ENCODE measurements at regions not wholly inside any gene's neighbourhood (a gene's known extent, or its start where the extent isn't known, plus 50 kb on each side); places are given as distances from the start of the nearest gene placed in this dataset.

GRCh38 chrX:130994671-130995070 is 63.5 kb upstream of the ARHGAP36 start:
- Histone ChIP-seq H3K79me2 (ENCODE audit: insufficient read depth, low read length) (no peaks in the 10 kb centered on the region), H3K4me2 (ENCODE audit: low read length) (no peak overlapping the region), H3F3A (ENCODE audit: insufficient read depth, low read length) (no peaks in the 10 kb centered on the region), H2AFZ (ENCODE audit: low read length) (no peak overlapping the region), H3K4me1 (ENCODE audit: insufficient read depth, low read length, severe bottlenecking) (no peaks in the 10 kb centered on the region), H3K27me3 (ENCODE audit: insufficient read depth, low read length) (no peaks in the 10 kb centered on the region), H3K4me3 (ENCODE audit: low read depth, low read length, poor library complexity, severe bottlenecking) (no peak overlapping the region), H3K9ac (ENCODE audit: low read length) (no peak overlapping the region), H3K27ac (ENCODE audit: low read depth, low read length, poor library complexity, severe bottlenecking) (no peak overlapping the region), H4K20me1 (ENCODE audit: insufficient read depth, low read length) (no peaks in the 10 kb centered on the region), H3K36me3 (ENCODE audit: insufficient read depth, low read length) (no peaks in the 10 kb centered on the region), H3K9me2 (ENCODE audit: low read depth, low read length) (no peaks in the 10 kb centered on the region), H3K9me3 (ENCODE audit: low read length) (no peaks in the 10 kb centered on the region)
- TF ChIP-seq, protein P1, sequence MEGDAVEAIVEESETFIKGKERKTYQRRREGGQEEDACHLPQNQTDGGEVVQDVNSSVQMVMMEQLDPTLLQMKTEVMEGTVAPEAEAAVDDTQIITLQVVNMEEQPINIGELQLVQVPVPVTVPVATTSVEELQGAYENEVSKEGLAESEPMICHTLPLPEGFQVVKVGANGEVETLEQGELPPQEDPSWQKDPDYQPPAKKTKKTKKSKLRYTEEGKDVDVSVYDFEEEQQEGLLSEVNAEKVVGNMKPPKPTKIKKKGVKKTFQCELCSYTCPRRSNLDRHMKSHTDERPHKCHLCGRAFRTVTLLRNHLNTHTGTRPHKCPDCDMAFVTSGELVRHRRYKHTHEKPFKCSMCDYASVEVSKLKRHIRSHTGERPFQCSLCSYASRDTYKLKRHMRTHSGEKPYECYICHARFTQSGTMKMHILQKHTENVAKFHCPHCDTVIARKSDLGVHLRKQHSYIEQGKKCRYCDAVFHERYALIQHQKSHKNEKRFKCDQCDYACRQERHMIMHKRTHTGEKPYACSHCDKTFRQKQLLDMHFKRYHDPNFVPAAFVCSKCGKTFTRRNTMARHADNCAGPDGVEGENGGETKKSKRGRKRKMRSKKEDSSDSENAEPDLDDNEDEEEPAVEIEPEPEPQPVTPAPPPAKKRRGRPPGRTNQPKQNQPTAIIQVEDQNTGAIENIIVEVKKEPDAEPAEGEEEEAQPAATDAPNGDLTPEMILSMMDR (IDR thresholded peaks at IDR 0.05; ENCODE audit: low read length): peak; percentile 57
- no peak for TF ChIP-seq EZH2 (IDR thresholded peaks at IDR 0.05; ENCODE audit: borderline replicate concordance, low read length)

- Histone ChIP-seq H3K27ac (ENCODE audit: low read depth, low read length, poor library complexity, severe bottlenecking) (no peak overlapping the region), H3K9me3 (ENCODE audit: low read length) (no peaks in the 10 kb centered on the region), H3K4me1 (ENCODE audit: insufficient read depth, low read length, severe bottlenecking) (no peaks in the 10 kb centered on the region), H3F3A (ENCODE audit: insufficient read depth, low read length) (no peaks in the 10 kb centered on the region), H3K4me3 (ENCODE audit: low read depth, low read length, poor library complexity, severe bottlenecking) (no peak overlapping the region), H3K9me2 (ENCODE audit: low read depth, low read length) (no peaks in the 10 kb centered on the region), H3K27me3 (ENCODE audit: insufficient read depth, low read length) (no peaks in the 10 kb centered on the region), H3K9ac (ENCODE audit: low read length) (no peak overlapping the region), H3K79me2 (ENCODE audit: insufficient read depth, low read length) (no peaks in the 10 kb centered on the region), H2AFZ (ENCODE audit: low read length) (no peak overlapping the region), H4K20me1 (ENCODE audit: insufficient read depth, low read length) (no peaks in the 10 kb centered on the region), H3K36me3 (ENCODE audit: insufficient read depth, low read length) (no peaks in the 10 kb centered on the region), H3K4me2 (ENCODE audit: low read length) (no peak overlapping the region)
- TF ChIP-seq, protein P1 (IDR thresholded peaks at IDR 0.05; ENCODE audit: low read length): no peak
- TF ChIP-seq EZH2 (IDR thresholded peaks at IDR 0.05; ENCODE audit: borderline replicate concordance, low read length): no peak
These were observed 62.7 kb upstream of the ARHGAP36 start for GRCh38 chrX:130995439-130995838.

GRCh38 chrX:130997314-130997713 is 60.8 kb upstream of the ARHGAP36 start:
- Histone ChIP-seq H3K79me2 (ENCODE audit: insufficient read depth, low read length) (no peaks in the 10 kb centered on the region), H3K4me1 (ENCODE audit: insufficient read depth, low read length, severe bottlenecking) (no peaks in the 10 kb centered on the region), H3K4me3 (ENCODE audit: low read depth, low read length, poor library complexity, severe bottlenecking) (no peak overlapping the region), H3F3A (ENCODE audit: insufficient read depth, low read length) (no peaks in the 10 kb centered on the region), H4K20me1 (ENCODE audit: insufficient read depth, low read length) (no peaks in the 10 kb centered on the region), H3K9me2 (ENCODE audit: low read depth, low read length) (no peaks in the 10 kb centered on the region), H3K27me3 (ENCODE audit: insufficient read depth, low read length) (no peaks in the 10 kb centered on the region), H3K9ac (ENCODE audit: low read length) (no peak overlapping the region), H3K9me3 (ENCODE audit: low read length) (no peaks in the 10 kb centered on the region), H2AFZ (ENCODE audit: low read length) (no peak overlapping the region), H3K36me3 (ENCODE audit: insufficient read depth, low read length) (no peaks in the 10 kb centered on the region), H3K4me2 (ENCODE audit: low read length) (no peak overlapping the region), H3K27ac (ENCODE audit: low read depth, low read length, poor library complexity, severe bottlenecking) (no peak overlapping the region)
- TF ChIP-seq, protein P1 (IDR thresholded peaks at IDR 0.05; ENCODE audit: low read length): no peak
- TF ChIP-seq EZH2 (IDR thresholded peaks at IDR 0.05; ENCODE audit: borderline replicate concordance, low read length): no peak

All from OCI-LY1 (cell line).